Kidney (tissue), 13 donors: ENCODE measurements at regions not wholly inside any gene's neighbourhood (a gene's known extent, or its start where the extent isn't known, plus 50 kb on each side); places are given as distances from the start of the nearest gene placed in this dataset.

Experiments
- DNase-seq, 5 donors: peaks; one replicate each; pipeline ENCODE4 v3.0.0-alpha.2; 2013 to 2020
- FAIRE-seq: peaks from 2 replicates; lab custom pipeline; 2012; peaks lifted over from hg19 to GRCh38; lab: Jason Lieb, UNC
- H3K27ac ChIP-seq, 2 donors: one replicate each; pipeline ENCODE4 v1.7.0; 2013; ENCODE audit warnings: low read depth in 2 of 2, low read length in 2 of 2, inconsistent platforms in 1 of 2
- H3K27me3 ChIP-seq: one replicate; pipeline ENCODE4 v1.7.1; 2013; ENCODE audit warnings: low read length, inconsistent platforms; ENCODE audit not compliant: control insufficient read depth, insufficient read depth
- H3K36me3 ChIP-seq, 3 donors: one replicate each; pipeline versions ENCODE4 v1.7.0 to v1.7.1; 2013; ENCODE audit warnings: low read length in 3 of 3, control low read depth in 1 of 3, inconsistent platforms in 1 of 3; ENCODE audit not compliant: insufficient read depth in 3 of 3, control insufficient read depth in 2 of 3
- H3K4me1 ChIP-seq, 3 donors: one replicate each; pipeline versions ENCODE4 v1.7.0 to v1.7.1; 2013; ENCODE audit warnings: low read length in 3 of 3, inconsistent platforms in 1 of 3, low read depth in 1 of 3; ENCODE audit not compliant: control insufficient read depth in 2 of 3, insufficient read depth in 2 of 3
- H3K4me3 ChIP-seq, 3 donors: one replicate each; pipeline versions ENCODE4 v1.7.0 to v1.8.1; 2013; ENCODE audit warnings: low read length in 3 of 3, control low read depth in 1 of 3, inconsistent platforms in 1 of 3
- H3K9ac ChIP-seq, 3 donors: one replicate each; pipeline versions ENCODE4 v1.7.0 to v1.7.1; 2013; ENCODE audit warnings: low read length in 3 of 3, control low read depth in 1 of 3, inconsistent platforms in 1 of 3
- H3K9me3 ChIP-seq, 3 donors: one replicate each; pipeline versions ENCODE4 v1.7.0 to v1.7.1; 2013; ENCODE audit warnings: low read length in 3 of 3, control low read depth in 1 of 3, inconsistent platforms in 1 of 3; ENCODE audit not compliant: control insufficient read depth in 2 of 3, insufficient read depth in 1 of 3
- intact Hi-C: fragments of 100-400 bp; cut with DNase I; formaldehyde crosslinking; loops from one replicate; pipeline ENCODE4 v1.11.1; 2022
- TF ChIP-seq, protein P1 (sequence below): IDR thresholded peaks from 3 replicates; pipeline ENCODE4 v1.5.1; 2012; ENCODE audit warnings: mild to moderate bottlenecking, moderate library complexity, borderline replicate concordance; ENCODE audit not compliant: insufficient read depth; ENCODE audit errors: extremely low read depth
- donor health status: control.
- donor health status: control.
- donor health status: control.
- donor health status: control.
- donor health status: control.
- donor health status: DM: yes; HTN: yes; CAD: no.
- donor health status: Normal renal cell carcinoma (clear cell type).

DNA sequence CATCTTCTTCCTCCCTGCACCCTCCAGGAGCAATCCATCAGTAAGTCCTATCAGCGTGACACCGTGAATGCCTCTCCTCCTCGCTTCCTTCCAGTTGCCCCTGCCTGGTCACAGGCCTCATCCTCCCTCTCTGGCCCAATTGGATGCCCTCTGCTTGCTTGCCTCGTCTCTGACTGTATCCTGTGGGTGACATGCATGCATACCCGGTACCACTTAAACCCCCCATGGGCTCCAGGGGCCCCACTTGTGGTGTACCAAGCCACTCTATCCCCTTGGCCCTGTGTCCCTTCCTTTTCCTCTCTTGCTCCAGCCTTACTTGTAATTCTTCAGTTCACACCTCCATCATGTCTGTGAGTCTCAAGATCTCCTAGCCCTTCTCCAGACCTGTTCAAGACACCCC lies 106.0 kb upstream of the RTL1 start:
- intact Hi-C loops = no loop called here
- FAIRE-seq (no peak), DNase-seq (peak in 1 of 5 donors; percentile 27)

GRCh38 chr14:101010293-101010692 lies 106.8 kb upstream of the RTL1 start:
- TF ChIP-seq, protein P1, sequence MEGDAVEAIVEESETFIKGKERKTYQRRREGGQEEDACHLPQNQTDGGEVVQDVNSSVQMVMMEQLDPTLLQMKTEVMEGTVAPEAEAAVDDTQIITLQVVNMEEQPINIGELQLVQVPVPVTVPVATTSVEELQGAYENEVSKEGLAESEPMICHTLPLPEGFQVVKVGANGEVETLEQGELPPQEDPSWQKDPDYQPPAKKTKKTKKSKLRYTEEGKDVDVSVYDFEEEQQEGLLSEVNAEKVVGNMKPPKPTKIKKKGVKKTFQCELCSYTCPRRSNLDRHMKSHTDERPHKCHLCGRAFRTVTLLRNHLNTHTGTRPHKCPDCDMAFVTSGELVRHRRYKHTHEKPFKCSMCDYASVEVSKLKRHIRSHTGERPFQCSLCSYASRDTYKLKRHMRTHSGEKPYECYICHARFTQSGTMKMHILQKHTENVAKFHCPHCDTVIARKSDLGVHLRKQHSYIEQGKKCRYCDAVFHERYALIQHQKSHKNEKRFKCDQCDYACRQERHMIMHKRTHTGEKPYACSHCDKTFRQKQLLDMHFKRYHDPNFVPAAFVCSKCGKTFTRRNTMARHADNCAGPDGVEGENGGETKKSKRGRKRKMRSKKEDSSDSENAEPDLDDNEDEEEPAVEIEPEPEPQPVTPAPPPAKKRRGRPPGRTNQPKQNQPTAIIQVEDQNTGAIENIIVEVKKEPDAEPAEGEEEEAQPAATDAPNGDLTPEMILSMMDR = no peak
- no peak overlapping the region for H3K9ac ChIP-seq
- no peak for FAIRE-seq
- intact Hi-C loops = no loop called here
- H3K36me3 ChIP-seq = no peaks in the 10 kb centered on the region
- no peaks in the 10 kb centered on the region for H3K27me3 ChIP-seq
- H3K4me1 ChIP-seq = no peaks in the 10 kb centered on the region
- DNase-seq = peak in 1 of 5 donors; percentile 28
- H3K27ac ChIP-seq = no peak overlapping the region
- peaks cover 0 to 5% (median 0%) of the 10 kb centered on the region in 3 donors for H3K9me3 ChIP-seq
- H3K4me3 ChIP-seq = no peak overlapping the region

More for the DNA sequence above, 106.0 kb upstream of the RTL1 start:
- Histone ChIP-seq H3K4me3 (no peak overlapping the region), H3K27ac (no peak overlapping the region), H3K36me3 (no peaks in the 10 kb centered on the region), H3K9me3 (peaks cover 0 to 5% (median 0%) of the 10 kb centered on the region in 3 donors), H3K4me1 (no peaks in the 10 kb centered on the region), H3K27me3 (no peaks in the 10 kb centered on the region), H3K9ac (no peak overlapping the region)
- TF ChIP-seq, protein P1 = no peak

DNA sequence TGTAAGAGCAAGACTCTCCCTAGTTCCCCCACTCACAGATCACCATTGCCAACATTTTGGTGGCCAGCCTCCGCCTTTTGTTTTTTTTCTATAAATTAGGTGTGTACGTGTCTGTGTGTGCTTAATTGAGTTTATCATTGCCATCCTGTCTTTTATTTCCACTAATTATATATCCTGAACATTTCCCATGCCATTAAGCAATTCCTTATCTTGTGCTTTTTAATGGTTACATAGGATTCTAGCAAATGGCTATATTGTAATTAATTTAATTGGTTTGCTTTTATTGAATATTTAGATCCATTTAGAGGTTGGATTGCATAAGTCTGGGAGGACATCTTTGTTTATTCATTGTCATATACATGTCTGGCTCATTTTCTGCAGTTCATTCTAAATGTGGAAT lies 107.3 kb upstream of the RTL1 start:
- H3K9ac ChIP-seq = no peak overlapping the region
- TF ChIP-seq, protein P1 = no peak
- intact Hi-C loops = no loop called here

GRCh38 chr14:101017209-101017608 lies 113.7 kb upstream of the RTL1 start:
- no peaks in the 10 kb centered on the region for H3K4me1 ChIP-seq
- no peak overlapping the region for H3K9ac ChIP-seq
- intact Hi-C loops = no loop called here
- FAIRE-seq (no peak), DNase-seq (peak in 2 of 5 donors; percentile 2 to 3)
- H3K36me3 ChIP-seq = no peaks in the 10 kb centered on the region
- TF ChIP-seq, protein P1 = no peak
- no peak overlapping the region for H3K4me3 ChIP-seq
- H3K27me3 ChIP-seq = no peaks in the 10 kb centered on the region
- H3K9me3 ChIP-seq = peaks cover 0 to 2% (median 0%) of the 10 kb centered on the region in 3 donors
- no peak overlapping the region for H3K27ac ChIP-seq

More for the DNA sequence above, 107.3 kb upstream of the RTL1 start:
- H3K9me3 ChIP-seq = peaks cover 0 to 5% (median 0%) of the 10 kb centered on the region in 3 donors
- H3K27me3 ChIP-seq = no peaks in the 10 kb centered on the region
- no peak overlapping the region for H3K27ac ChIP-seq
- H3K36me3 ChIP-seq = no peaks in the 10 kb centered on the region
- no peak for DNase-seq
- no peak overlapping the region for H3K4me3 ChIP-seq
- H3K4me1 ChIP-seq = no peaks in the 10 kb centered on the region
- no peak for FAIRE-seq
